ENCODE measurements at regions not wholly inside any gene's neighbourhood (a gene's known extent, or its start where the extent isn't known, plus 50 kb on each side); places are given as distances from the start of the nearest gene placed in this dataset.
"Not testable (repeated sequence)": the region's sequence is repeated elsewhere in the genome, so short reads cannot be mapped to it uniquely, and the experiment has no call there.

DNA sequence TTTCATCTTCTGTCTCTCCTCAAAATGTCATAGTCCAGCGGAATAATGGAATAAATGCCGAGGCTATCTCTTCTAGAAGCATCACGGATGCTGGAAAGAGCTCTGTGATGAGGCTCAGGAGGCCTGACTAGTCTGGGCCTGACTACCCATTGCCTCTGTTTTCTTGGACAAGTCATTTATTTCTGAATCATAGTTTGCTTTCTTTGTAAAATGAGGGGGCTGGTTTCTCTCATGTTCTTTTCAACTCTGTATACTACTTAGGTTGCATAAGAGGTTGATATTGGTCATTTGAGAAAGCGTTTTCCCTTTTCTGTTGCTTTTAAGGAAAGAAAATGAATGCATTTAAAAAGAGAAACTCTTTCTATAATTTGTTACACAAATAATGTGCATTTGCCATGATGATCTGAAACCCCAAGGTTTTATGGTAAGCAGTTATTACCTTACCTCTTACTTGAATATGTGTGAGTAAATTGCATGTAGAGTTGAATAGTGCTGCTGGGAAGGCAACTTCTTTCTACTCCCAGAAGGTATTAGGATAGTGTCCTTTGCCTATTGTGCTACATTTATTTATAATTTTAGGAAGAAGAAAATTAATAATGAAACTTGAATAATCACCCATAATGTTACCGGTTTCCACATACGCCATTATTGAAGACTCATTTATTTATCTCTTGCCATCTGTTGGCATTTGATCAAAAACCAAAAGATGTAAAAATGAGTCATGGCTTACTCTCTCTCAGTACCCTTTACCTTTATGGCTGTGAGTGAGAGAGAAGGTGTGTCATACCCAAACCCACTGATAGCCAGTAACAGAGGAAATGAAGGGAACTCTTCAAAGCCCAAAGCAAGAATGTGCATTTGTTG is 179.1 kb downstream of the FASLG start:
- Histone ChIP-seq H3K9me2 (replicated peaks; ENCODE audit: control insufficient read depth, low read length) (no peaks in the 10 kb centered on the region), H3K9me3 (ENCODE audit: control insufficient read depth, insufficient read depth, low read length) (no peaks in the 10 kb centered on the region)
- no peak for TF ChIP-seq EZH2phosphoT487 (IDR thresholded peaks at IDR 0.05; ENCODE audit: borderline replicate concordance, low read length)
- TF ChIP-seq, protein P1, sequence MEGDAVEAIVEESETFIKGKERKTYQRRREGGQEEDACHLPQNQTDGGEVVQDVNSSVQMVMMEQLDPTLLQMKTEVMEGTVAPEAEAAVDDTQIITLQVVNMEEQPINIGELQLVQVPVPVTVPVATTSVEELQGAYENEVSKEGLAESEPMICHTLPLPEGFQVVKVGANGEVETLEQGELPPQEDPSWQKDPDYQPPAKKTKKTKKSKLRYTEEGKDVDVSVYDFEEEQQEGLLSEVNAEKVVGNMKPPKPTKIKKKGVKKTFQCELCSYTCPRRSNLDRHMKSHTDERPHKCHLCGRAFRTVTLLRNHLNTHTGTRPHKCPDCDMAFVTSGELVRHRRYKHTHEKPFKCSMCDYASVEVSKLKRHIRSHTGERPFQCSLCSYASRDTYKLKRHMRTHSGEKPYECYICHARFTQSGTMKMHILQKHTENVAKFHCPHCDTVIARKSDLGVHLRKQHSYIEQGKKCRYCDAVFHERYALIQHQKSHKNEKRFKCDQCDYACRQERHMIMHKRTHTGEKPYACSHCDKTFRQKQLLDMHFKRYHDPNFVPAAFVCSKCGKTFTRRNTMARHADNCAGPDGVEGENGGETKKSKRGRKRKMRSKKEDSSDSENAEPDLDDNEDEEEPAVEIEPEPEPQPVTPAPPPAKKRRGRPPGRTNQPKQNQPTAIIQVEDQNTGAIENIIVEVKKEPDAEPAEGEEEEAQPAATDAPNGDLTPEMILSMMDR (IDR thresholded peaks at IDR 0.05; ENCODE audit: low read depth, low read length, poor library complexity, severe bottlenecking): no peak

DNA sequence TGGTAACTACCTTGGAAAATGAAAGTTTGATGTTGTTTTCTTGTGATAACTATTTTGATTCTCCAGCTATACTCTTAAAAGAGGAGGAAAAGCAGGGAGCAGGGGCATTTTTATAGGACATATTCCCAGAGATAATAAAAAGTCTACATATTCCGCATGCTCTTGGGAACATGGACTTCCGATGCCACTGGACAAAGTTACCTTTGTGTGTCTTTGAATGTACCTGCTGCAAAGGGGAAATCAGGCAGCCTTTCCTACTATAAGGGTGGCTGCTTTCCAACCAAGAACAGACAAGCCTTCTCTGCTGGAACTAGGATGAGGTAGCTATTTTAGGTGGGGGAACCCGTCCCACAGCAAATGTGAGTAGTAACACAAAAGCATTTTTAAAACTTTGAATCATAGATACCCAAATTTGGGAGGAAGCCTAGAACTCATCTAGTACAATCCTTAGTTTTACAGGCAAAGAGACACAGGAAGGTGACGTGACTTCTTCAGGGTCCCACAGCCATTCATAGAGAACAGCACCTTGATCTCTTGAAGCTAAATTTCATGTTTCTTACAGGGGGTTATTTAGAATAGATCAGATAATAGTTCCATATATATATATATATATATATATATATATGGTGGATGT is 179.9 kb downstream of the FASLG start:
- Histone ChIP-seq H4K20me1 (ENCODE audit: control insufficient read depth, insufficient read depth, low read depth, low read length) (no peaks in the 10 kb centered on the region), H3K4me1 (ENCODE audit: control insufficient read depth, low read length) (no peaks in the 10 kb centered on the region), H3K27ac (ENCODE audit: low read depth, low read length) (no peak overlapping the region), H3K9me2 (replicated peaks; ENCODE audit: control insufficient read depth, low read length) (no peaks in the 10 kb centered on the region), H3K79me2 (ENCODE audit: control insufficient read depth, low read length) (no peaks in the 10 kb centered on the region), H3K36me3 (ENCODE audit: control insufficient read depth, low read length) (no peaks in the 10 kb centered on the region), H3K27me3 (ENCODE audit: control insufficient read depth, low read length) (no peaks in the 10 kb centered on the region), H3K4me3 (ENCODE audit: low read length) (no peak overlapping the region), H3K9me3 (ENCODE audit: control insufficient read depth, insufficient read depth, low read length) (no peaks in the 10 kb centered on the region), H3F3A (ENCODE audit: control insufficient read depth, insufficient read depth) (no peaks in the 10 kb centered on the region), H3K4me2 (ENCODE audit: low read length) (no peak overlapping the region)
- TF ChIP-seq, protein P1 (IDR thresholded peaks at IDR 0.05; ENCODE audit: low read depth, low read length, poor library complexity, severe bottlenecking): no peak
- no peak for TF ChIP-seq EZH2phosphoT487 (IDR thresholded peaks at IDR 0.05; ENCODE audit: borderline replicate concordance, low read length)

More for the DNA sequence above, 179.1 kb downstream of the FASLG start:
- H3K36me3 ChIP-seq (ENCODE audit: control insufficient read depth, low read length): no peaks in the 10 kb centered on the region
- no peaks in the 10 kb centered on the region for H3K4me1 ChIP-seq (ENCODE audit: control insufficient read depth, low read length)
- H3K4me3 ChIP-seq (ENCODE audit: low read length): no peak overlapping the region
- H3K4me2 ChIP-seq (ENCODE audit: low read length): no peak overlapping the region
- H3K27ac ChIP-seq (ENCODE audit: low read depth, low read length): no peak overlapping the region
- no peaks in the 10 kb centered on the region for H3K79me2 ChIP-seq (ENCODE audit: control insufficient read depth, low read length)
- H3K27me3 ChIP-seq (ENCODE audit: control insufficient read depth, low read length): no peaks in the 10 kb centered on the region
- no peaks in the 10 kb centered on the region for H4K20me1 ChIP-seq (ENCODE audit: control insufficient read depth, insufficient read depth, low read depth, low read length)
- H3F3A ChIP-seq (ENCODE audit: control insufficient read depth, insufficient read depth): no peaks in the 10 kb centered on the region

DNA sequence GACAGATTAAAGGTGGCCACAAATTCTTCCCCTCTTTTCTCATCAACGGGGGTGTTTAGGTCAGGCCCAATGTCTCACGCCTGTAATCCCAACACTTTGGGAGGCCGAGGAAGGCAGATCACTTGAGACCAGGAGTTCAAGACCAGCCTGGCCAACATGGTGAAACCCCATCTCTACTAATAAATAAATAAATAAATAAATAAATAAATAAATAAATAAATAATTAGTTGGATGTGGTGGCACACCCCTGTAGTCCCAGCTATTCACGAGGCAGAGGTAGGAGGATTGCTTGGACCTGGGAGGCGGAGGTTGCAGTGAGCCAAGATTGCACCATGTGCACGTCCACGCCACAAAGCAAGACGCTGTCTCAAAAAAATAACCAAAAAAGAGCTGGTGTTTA is 180.7 kb downstream of the FASLG start:
- H3K79me2 ChIP-seq (ENCODE audit: control insufficient read depth, low read length); H3K27ac ChIP-seq (ENCODE audit: low read depth, low read length); H3K4me3 ChIP-seq (ENCODE audit: low read length); H3K4me1 ChIP-seq (ENCODE audit: control insufficient read depth, low read length); H3K9me2 ChIP-seq (replicated peaks; ENCODE audit: control insufficient read depth, low read length); H3K36me3 ChIP-seq (ENCODE audit: control insufficient read depth, low read length); H3K4me2 ChIP-seq (ENCODE audit: low read length); H3F3A ChIP-seq (ENCODE audit: control insufficient read depth, insufficient read depth); H3K27me3 ChIP-seq (ENCODE audit: control insufficient read depth, low read length); H4K20me1 ChIP-seq (ENCODE audit: control insufficient read depth, insufficient read depth, low read depth, low read length); H3K9me3 ChIP-seq (ENCODE audit: control insufficient read depth, insufficient read depth, low read length): not testable (repeated sequence)

DNA sequence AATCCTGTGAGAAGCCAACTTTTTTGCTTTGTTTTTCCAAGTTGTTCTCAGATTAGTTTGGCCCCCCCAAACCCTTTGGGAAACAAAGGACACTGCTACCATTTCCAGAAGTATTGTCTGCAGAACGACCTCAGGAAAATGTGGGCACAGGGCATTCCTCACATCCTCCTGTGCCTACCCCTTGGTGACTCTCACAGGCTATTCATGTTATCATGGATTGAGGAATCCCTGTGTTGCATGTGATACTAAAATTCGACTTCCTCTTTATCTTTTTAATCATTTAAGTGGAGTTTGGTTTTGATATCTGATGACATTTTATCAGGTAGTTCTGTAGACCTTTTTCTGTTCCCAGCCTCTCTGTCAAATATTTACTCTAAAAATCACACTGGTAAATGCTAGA is 184.5 kb downstream of the FASLG start:
- Histone ChIP-seq H3K4me3 (ENCODE audit: low read length) (no peak overlapping the region), H3K27ac (ENCODE audit: low read depth, low read length) (no peak overlapping the region), H3K79me2 (ENCODE audit: control insufficient read depth, low read length) (no peaks in the 10 kb centered on the region), H3K9me2 (replicated peaks; ENCODE audit: control insufficient read depth, low read length) (no peaks in the 10 kb centered on the region), H3K4me1 (ENCODE audit: control insufficient read depth, low read length) (no peaks in the 10 kb centered on the region), H3K9me3 (ENCODE audit: control insufficient read depth, insufficient read depth, low read length) (no peaks in the 10 kb centered on the region), H3K4me2 (ENCODE audit: low read length) (no peak overlapping the region), H4K20me1 (ENCODE audit: control insufficient read depth, insufficient read depth, low read depth, low read length) (no peaks in the 10 kb centered on the region), H3K27me3 (ENCODE audit: control insufficient read depth, low read length) (no peaks in the 10 kb centered on the region), H3F3A (ENCODE audit: control insufficient read depth, insufficient read depth) (no peaks in the 10 kb centered on the region), H3K36me3 (ENCODE audit: control insufficient read depth, low read length) (no peaks in the 10 kb centered on the region)
- no peak for TF ChIP-seq EZH2phosphoT487 (IDR thresholded peaks at IDR 0.05; ENCODE audit: borderline replicate concordance, low read length)
- TF ChIP-seq, protein P1 (IDR thresholded peaks at IDR 0.05; ENCODE audit: low read depth, low read length, poor library complexity, severe bottlenecking): no peak
